ENCODE measurements at regions not wholly inside any gene's neighbourhood (a gene's known extent, or its start where the extent isn't known, plus 50 kb on each side); places are given as distances from the start of the nearest gene placed in this dataset.
A peak's percentile ranks its signal among the peaks of the same experiment; 100 is the strongest.

DNA sequence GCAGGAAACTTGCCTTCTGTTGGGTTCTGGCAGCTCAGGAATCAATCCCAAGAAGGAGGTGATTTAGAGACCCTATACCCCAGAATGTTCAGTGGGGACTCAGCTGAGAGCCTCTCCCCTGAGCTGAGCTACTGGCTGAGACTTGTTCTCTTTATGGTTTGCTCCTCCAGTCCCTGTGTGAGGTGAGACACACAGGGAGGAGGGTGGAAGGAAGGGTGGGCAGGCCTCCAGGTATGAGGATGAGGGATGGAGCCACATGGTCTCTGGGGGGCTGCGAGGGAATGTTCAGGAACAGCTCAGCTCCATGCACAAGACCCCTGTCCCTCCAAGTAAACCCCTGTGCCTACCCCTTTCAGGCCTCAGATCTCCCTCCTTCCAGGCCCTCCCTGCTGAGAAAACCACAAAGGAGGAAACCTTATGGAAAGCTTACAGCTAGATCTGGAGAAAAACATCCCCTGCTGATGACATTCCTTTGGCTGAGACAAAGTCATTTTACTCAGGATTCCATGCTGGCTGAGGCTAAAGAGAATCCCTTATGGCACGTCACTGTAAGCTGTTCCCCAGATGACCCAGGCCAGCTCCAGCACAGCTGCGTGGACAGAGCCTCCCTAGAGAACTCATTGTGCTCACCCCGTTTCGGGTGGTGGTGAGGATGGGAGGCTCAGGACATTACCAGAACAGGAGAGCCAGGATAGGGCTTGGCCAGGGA, 91.5 kb upstream of the IPO9 start:
- H3K27ac Mint-ChIP-seq (ENCODE audit: unreplicated experiment) = no peak overlapping the region
- TF ChIP-seq, protein P1, sequence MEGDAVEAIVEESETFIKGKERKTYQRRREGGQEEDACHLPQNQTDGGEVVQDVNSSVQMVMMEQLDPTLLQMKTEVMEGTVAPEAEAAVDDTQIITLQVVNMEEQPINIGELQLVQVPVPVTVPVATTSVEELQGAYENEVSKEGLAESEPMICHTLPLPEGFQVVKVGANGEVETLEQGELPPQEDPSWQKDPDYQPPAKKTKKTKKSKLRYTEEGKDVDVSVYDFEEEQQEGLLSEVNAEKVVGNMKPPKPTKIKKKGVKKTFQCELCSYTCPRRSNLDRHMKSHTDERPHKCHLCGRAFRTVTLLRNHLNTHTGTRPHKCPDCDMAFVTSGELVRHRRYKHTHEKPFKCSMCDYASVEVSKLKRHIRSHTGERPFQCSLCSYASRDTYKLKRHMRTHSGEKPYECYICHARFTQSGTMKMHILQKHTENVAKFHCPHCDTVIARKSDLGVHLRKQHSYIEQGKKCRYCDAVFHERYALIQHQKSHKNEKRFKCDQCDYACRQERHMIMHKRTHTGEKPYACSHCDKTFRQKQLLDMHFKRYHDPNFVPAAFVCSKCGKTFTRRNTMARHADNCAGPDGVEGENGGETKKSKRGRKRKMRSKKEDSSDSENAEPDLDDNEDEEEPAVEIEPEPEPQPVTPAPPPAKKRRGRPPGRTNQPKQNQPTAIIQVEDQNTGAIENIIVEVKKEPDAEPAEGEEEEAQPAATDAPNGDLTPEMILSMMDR (IDR thresholded peaks at IDR 0.05; ENCODE audit: partially characterized antibody, unreplicated experiment) = no peak
- H3K9me3 Mint-ChIP-seq (ENCODE audit: unreplicated experiment) = peaks cover 28% of the 10 kb centered on the region
- no peak for DNase-seq
- peaks cover 26% of the 10 kb centered on the region for H3K27me3 Mint-ChIP-seq (ENCODE audit: unreplicated experiment)
- peak overlapping the region; percentile 49 for H3K4me3 Mint-ChIP-seq (ENCODE audit: unreplicated experiment)
- H3K4me1 Mint-ChIP-seq (ENCODE audit: low read depth, unreplicated experiment) = peaks cover 43% of the 10 kb centered on the region
- H3K36me3 Mint-ChIP-seq (ENCODE audit: unreplicated experiment) = peaks cover 7% of the 10 kb centered on the region

DNA sequence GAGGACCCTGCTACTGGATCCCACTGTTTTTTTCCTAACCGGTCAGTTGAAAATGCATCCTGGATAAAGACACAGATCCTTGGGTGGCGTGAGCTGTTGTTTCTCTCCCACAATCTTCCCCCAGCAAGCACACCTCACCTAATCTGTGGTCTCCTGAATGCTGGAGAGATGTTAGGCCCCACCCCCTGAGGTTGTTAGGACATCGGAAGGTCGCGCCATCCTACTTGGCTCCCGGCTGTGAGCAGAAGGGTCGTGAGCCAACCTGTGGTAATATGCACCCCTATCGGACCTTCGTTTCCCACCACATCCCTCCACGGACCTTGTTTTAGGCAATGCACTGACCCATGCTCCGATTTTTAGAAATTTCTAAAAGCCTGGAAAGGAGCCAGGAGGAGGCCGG, 89.9 kb upstream of the IPO9 start:
- Mint-ChIP-seq H3K9me3 (ENCODE audit: unreplicated experiment) (peaks cover 24% of the 10 kb centered on the region), H3K4me3 (ENCODE audit: unreplicated experiment) (peak overlapping the region; percentile 83), H3K27ac (ENCODE audit: unreplicated experiment) (peak overlapping the region; percentile 6), H3K36me3 (ENCODE audit: unreplicated experiment) (no peaks in the 10 kb centered on the region), H3K27me3 (ENCODE audit: unreplicated experiment) (peaks cover 21% of the 10 kb centered on the region), H3K4me1 (ENCODE audit: low read depth, unreplicated experiment) (peaks cover 43% of the 10 kb centered on the region)
- TF ChIP-seq, protein P1 (IDR thresholded peaks at IDR 0.05; ENCODE audit: partially characterized antibody, unreplicated experiment) = no peak
- no peak for DNase-seq

DNA sequence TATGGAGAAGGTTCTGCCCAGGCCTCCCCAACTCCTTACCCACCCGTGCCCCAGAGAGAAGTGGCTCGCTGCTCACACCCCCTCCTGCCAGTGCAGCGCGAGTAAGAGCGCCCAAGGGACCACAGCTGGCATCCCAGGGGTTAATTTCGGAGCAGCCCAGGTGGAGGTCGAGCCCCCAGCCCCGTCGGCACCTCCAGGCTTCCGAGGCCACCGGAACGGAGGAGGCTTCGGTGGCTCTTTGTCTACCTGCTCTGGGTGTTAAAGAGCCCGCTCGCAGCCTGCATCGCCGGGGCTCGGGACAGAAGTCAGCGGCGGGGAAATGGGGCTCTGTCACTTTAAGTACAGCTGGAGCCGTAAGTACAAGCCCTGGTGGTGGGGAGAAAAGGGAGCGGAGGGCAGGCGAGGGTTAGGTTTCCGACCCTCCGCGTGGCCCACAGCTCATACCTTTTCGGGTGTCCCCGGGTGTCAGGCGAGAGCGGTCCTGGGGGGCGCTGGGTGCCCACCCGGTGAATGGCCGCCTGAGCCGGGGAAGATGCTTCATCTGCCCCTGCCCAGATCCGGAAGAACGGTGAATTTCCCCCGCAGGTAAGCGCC, 89.4 kb upstream of the IPO9 start:
- DNase-seq = peak; percentile 74
- Mint-ChIP-seq H3K27me3 (ENCODE audit: unreplicated experiment) (peaks cover 23% of the 10 kb centered on the region), H3K4me3 (ENCODE audit: unreplicated experiment) (peak overlapping the region; percentile 83), H3K4me1 (ENCODE audit: low read depth, unreplicated experiment) (peaks cover 43% of the 10 kb centered on the region), H3K9me3 (ENCODE audit: unreplicated experiment) (peaks cover 24% of the 10 kb centered on the region), H3K27ac (ENCODE audit: unreplicated experiment) (no peak overlapping the region), H3K36me3 (ENCODE audit: unreplicated experiment) (no peaks in the 10 kb centered on the region)
- TF ChIP-seq, protein P1 (IDR thresholded peaks at IDR 0.05; ENCODE audit: partially characterized antibody, unreplicated experiment) = no peak

DNA sequence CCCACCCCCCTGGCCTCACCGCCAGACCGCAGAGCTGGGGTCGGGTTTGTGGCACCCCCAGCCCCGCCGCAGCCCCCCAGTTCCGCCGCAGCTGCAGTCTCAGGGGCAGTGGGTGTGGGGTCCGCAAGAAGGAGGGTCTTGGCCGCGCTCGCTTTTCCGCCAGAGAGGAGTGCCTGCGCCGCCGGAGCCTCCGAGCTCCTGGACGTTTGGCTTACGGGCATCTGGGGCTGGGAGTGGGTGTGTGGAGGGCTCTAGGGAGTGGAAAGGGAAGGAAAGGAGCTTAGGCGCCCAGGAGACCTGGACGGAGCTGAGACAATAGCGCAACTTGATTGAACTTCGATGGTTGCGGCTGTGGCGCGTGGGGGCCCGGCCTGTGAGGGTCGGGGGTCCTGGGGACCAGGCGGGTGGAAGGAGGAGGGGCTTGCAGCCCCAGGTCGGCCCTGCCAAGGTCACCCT, 88.8 kb upstream of the IPO9 start:
- Mint-ChIP-seq H3K4me1 (ENCODE audit: low read depth, unreplicated experiment) (peaks cover 42% of the 10 kb centered on the region), H3K36me3 (ENCODE audit: unreplicated experiment) (no peaks in the 10 kb centered on the region), H3K27ac (ENCODE audit: unreplicated experiment) (no peak overlapping the region), H3K4me3 (ENCODE audit: unreplicated experiment) (peak overlapping the region; percentile 85), H3K9me3 (ENCODE audit: unreplicated experiment) (peaks cover 21% of the 10 kb centered on the region), H3K27me3 (ENCODE audit: unreplicated experiment) (peaks cover 21% of the 10 kb centered on the region)
- peak; percentile 43 for DNase-seq
- TF ChIP-seq, protein P1 (IDR thresholded peaks at IDR 0.05; ENCODE audit: partially characterized antibody, unreplicated experiment) = no peak

DNA sequence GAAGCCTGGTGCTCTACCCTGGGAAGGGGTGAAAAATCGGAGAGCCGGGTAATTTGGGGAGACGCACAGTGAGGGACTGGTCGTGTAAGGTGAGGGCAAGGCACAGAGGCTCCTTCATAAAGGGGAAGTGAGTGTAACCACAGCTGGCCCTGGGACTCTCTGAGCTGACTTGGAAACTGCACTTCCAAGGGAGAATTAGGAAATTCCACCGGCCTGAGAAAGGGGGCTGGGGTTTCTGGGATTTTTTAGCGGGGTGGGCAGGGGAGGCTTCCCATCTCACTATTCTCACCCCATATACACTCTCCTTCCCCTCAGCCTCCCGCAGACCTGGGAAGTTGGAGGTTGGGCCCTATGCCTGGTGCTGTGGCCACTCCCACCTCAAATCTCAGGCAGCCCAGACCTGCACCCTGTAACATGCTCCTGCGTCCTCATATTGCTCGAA, 88.3 kb upstream of the IPO9 start:
- H3K9me3 Mint-ChIP-seq (ENCODE audit: unreplicated experiment) = peaks cover 19% of the 10 kb centered on the region
- TF ChIP-seq, protein P1 (IDR thresholded peaks at IDR 0.05; ENCODE audit: partially characterized antibody, unreplicated experiment) = no peak
- H3K4me3 Mint-ChIP-seq (ENCODE audit: unreplicated experiment) = peak overlapping the region; percentile 85
- no peak overlapping the region for H3K27ac Mint-ChIP-seq (ENCODE audit: unreplicated experiment)
- H3K4me1 Mint-ChIP-seq (ENCODE audit: low read depth, unreplicated experiment) = peaks cover 36% of the 10 kb centered on the region
- peaks cover 21% of the 10 kb centered on the region for H3K27me3 Mint-ChIP-seq (ENCODE audit: unreplicated experiment)
- H3K36me3 Mint-ChIP-seq (ENCODE audit: unreplicated experiment) = no peaks in the 10 kb centered on the region
- DNase-seq = no peak
